ENCODE measurements at regions not wholly inside any gene's neighbourhood (a gene's known extent, or its start where the extent isn't known, plus 50 kb on each side); places are given as distances from the start of the nearest gene placed in this dataset.

- ChIA-PET CTCF (no interaction called here), POLR2A (no interaction called here), RAD21 (ENCODE audit: low non-redundant PET in 1 of 2, low total read pairs in 2 of 2, uncharacterized antibody in 2 of 2, unreplicated experiment in 2 of 2) (no interaction called here)
- intact Hi-C loops (cut with micrococcal nuclease) = no loop called here
- Histone ChIP-seq H3K27me3 (ENCODE audit: insufficient read depth, low read length) (peaks cover 10% of the 10 kb centered on the region; the same call in 1 of the 2 replicates), H3K9me2 (ENCODE audit: insufficient read depth) (no peaks in the 10 kb centered on the region), H2AFZ (ENCODE audit: low read depth, low read length, poor library complexity, severe bottlenecking) (no peak overlapping the region), H3K36me3 (ENCODE audit: control insufficient read depth in 1 of 2, insufficient read depth in 2 of 2, low read length in 2 of 2) (no peaks in the 10 kb centered on the region), H3K27ac (ENCODE audit: low read depth, low read length) (no peak overlapping the region), H3K4me3 (replicated peaks in 1 of 2; ENCODE audit: low read depth in 1 of 2, low read length in 2 of 2) (no peak overlapping the region), H3K4me1 (ENCODE audit: control insufficient read depth in 1 of 2, insufficient read depth in 2 of 2, low read length in 2 of 2) (no peaks in the 10 kb centered on the region), H3K9me3 (ENCODE audit: control insufficient read depth in 1 of 2, insufficient read depth in 1 of 2, low read depth in 1 of 2, low read length in 2 of 2) (no peaks in the 10 kb centered on the region), H3K79me2 (ENCODE audit: insufficient read depth, low read length) (no peaks in the 10 kb centered on the region), H3K9ac (ENCODE audit: low read length) (no peak overlapping the region), H3K4me2 (ENCODE audit: low read length) (no peak overlapping the region), H4K20me1 (ENCODE audit: insufficient read depth) (no peaks in the 10 kb centered on the region)
- no peak for ATAC-seq
- no TSS peak for BruUV-seq (replicated peaks)
- DNase-seq (ENCODE audit: low read depth, low spot score) = no peak
- TF ChIP-seq EGR1 (IDR thresholded peaks at IDR 0.05; ENCODE audit: low read depth) (no peak), CBX3 (IDR thresholded peaks at IDR 0.05; ENCODE audit: low read depth) (no peak), SRF (IDR thresholded peaks at IDR 0.05; ENCODE audit: low read depth) (no peak), SIN3A (IDR thresholded peaks at IDR 0.05; ENCODE audit: low read depth) (no peak), SP1 (IDR thresholded peaks at IDR 0.05; ENCODE audit: low read depth) (no peak), JUND (IDR thresholded peaks at IDR 0.05) (no peak), EZH2 (IDR thresholded peaks at IDR 0.05) (no peak), CEBPB (IDR thresholded peaks at IDR 0.05; ENCODE audit: low read depth) (no peak), MAX (IDR thresholded peaks at IDR 0.05) (no peak), ZNF274 (IDR thresholded peaks at IDR 0.05; ENCODE audit: low read depth, low read length) (no peak), POLR2AphosphoS5 (IDR thresholded peaks at IDR 0.05; ENCODE audit: low read depth, low read length) (no peak), EZH2phosphoT487 (IDR thresholded peaks at IDR 0.05; ENCODE audit: borderline replicate concordance) (no peak), ZBTB33 (IDR thresholded peaks at IDR 0.05; ENCODE audit: extremely low read depth, insufficient replicate concordance, low read length) (no peak), POLR2A (IDR thresholded peaks at IDR 0.05; ENCODE audit: borderline replicate concordance, extremely low read depth, insufficient read depth, insufficient read length) (no peak), ZFX (IDR thresholded peaks at IDR 0.05) (no peak)
Observed at GRCh38 chr11:44403176-44403575, 93.2 kb upstream of the ALX4 start.

Data from HCT116 (cell line).